ENCODE measurements at regions not wholly inside any gene's neighbourhood (a gene's known extent, or its start where the extent isn't known, plus 50 kb on each side); places are given as distances from the start of the nearest gene placed in this dataset.

DNA sequence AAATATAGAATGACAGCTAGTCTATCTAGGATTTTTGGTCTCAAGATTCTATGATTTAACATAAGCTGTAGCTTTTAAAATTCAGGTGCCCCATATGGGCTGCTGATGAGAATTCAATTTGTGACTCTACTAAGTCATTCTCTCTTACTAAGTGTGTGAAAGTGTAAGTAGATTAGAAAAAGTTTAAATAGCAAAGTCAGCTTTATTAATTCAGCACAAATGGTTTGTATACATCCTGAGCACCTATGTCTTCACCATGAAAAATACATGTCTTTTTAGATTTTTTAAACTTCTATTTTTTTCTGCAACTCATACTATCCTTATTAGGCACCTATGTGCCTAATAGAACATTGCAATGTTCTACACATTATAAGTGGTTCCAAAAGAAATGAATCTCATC is 157.1 kb downstream of the METTL4 start:
- Histone ChIP-seq H3K4me3 (ENCODE audit: low read depth, low read length) (no peak overlapping the region), H3K36me3 (ENCODE audit: control insufficient read depth, insufficient read depth, low read length) (no peaks in the 10 kb centered on the region), H3K4me1 (0 out of 2 replicates have a peak, but pooled peaks cover 7% of the 10 kb centered on the region), H3K27me3 (replicated peaks; ENCODE audit: control insufficient read depth, insufficient read depth, low read length) (no peaks in the 10 kb centered on the region), H3K9me3 (no peaks in the 10 kb centered on the region)
- Mint-ChIP-seq H3K27me3 (ENCODE audit: insufficient read depth, unreplicated experiment) (no peaks in the 10 kb centered on the region), H3K4me1 (ENCODE audit: low read depth, unreplicated experiment) (peaks cover 14% of the 10 kb centered on the region), H3K27ac (ENCODE audit: unreplicated experiment) (no peak overlapping the region), H3K4me3 (ENCODE audit: unreplicated experiment) (no peak overlapping the region), H3K9me3 (ENCODE audit: unreplicated experiment) (peaks cover 10% of the 10 kb centered on the region), H3K36me3 (ENCODE audit: insufficient read depth, unreplicated experiment) (no peaks in the 10 kb centered on the region)
- DNase-seq, result no peak
- intact Hi-C loops (cut with micrococcal nuclease; ENCODE audit: unreplicated experiment), result no loop called here
- ChIA-PET CTCF (no interaction called here), POLR2A (no interaction called here)
- TF ChIP-seq, protein P1, sequence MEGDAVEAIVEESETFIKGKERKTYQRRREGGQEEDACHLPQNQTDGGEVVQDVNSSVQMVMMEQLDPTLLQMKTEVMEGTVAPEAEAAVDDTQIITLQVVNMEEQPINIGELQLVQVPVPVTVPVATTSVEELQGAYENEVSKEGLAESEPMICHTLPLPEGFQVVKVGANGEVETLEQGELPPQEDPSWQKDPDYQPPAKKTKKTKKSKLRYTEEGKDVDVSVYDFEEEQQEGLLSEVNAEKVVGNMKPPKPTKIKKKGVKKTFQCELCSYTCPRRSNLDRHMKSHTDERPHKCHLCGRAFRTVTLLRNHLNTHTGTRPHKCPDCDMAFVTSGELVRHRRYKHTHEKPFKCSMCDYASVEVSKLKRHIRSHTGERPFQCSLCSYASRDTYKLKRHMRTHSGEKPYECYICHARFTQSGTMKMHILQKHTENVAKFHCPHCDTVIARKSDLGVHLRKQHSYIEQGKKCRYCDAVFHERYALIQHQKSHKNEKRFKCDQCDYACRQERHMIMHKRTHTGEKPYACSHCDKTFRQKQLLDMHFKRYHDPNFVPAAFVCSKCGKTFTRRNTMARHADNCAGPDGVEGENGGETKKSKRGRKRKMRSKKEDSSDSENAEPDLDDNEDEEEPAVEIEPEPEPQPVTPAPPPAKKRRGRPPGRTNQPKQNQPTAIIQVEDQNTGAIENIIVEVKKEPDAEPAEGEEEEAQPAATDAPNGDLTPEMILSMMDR (IDR thresholded peaks at IDR 0.05; ENCODE audit: insufficient read depth in 1 of 2, low read depth in 1 of 2, low read length in 1 of 2, severe bottlenecking in 1 of 2, unreplicated experiment in 1 of 2), result no peak
- no TSS peak for BruUV-seq (replicated peaks)

DNA sequence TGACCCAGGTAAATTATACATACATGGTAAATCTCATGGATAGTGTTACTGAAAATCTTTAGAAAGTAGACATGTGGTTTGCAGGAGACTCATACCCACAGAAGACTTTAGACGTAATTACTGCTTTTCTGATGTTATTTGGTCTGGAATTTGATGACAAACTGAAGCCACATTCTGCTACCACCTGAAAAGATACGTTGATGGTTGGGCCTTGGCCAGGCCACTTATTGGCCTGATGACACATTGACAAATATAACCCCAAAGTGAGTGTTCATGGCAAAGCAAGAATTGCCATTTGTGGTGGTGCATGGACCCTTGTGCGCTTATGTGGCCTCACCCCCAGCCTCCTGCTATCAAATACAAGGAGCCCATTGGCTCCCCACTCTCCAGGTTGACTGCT is 155.6 kb downstream of the METTL4 start:
- TF ChIP-seq, protein P1 (IDR thresholded peaks at IDR 0.05; ENCODE audit: insufficient read depth in 1 of 2, low read depth in 1 of 2, low read length in 1 of 2, severe bottlenecking in 1 of 2, unreplicated experiment in 1 of 2), result no peak
- H3K36me3 Mint-ChIP-seq (ENCODE audit: insufficient read depth, unreplicated experiment), result no peaks in the 10 kb centered on the region
- H3K9me3 ChIP-seq, result no peaks in the 10 kb centered on the region
- H3K4me1 ChIP-seq, result 0 out of 2 replicates have a peak, but pooled peaks cover 7% of the 10 kb centered on the region
- peaks cover 8% of the 10 kb centered on the region for H3K4me1 Mint-ChIP-seq (ENCODE audit: low read depth, unreplicated experiment)
- H3K27me3 ChIP-seq (replicated peaks; ENCODE audit: control insufficient read depth, insufficient read depth, low read length), result peaks cover under 1% of the 10 kb centered on the region
- no peak for DNase-seq
- no peak overlapping the region for H3K4me3 ChIP-seq (ENCODE audit: low read depth, low read length)
- intact Hi-C loops (cut with micrococcal nuclease; ENCODE audit: unreplicated experiment), result no loop called here
- ChIA-PET POLR2A (no interaction called here), CTCF (no interaction called here)
- BruUV-seq (replicated peaks), result no TSS peak
- peaks cover 7% of the 10 kb centered on the region for H3K27me3 Mint-ChIP-seq (ENCODE audit: insufficient read depth, unreplicated experiment)
- no peak overlapping the region for H3K27ac Mint-ChIP-seq (ENCODE audit: unreplicated experiment)
- no peaks in the 10 kb centered on the region for H3K36me3 ChIP-seq (ENCODE audit: control insufficient read depth, insufficient read depth, low read length)
- H3K9me3 Mint-ChIP-seq (ENCODE audit: unreplicated experiment), result peaks cover 10% of the 10 kb centered on the region
- no peak overlapping the region for H3K4me3 Mint-ChIP-seq (ENCODE audit: unreplicated experiment)

DNA sequence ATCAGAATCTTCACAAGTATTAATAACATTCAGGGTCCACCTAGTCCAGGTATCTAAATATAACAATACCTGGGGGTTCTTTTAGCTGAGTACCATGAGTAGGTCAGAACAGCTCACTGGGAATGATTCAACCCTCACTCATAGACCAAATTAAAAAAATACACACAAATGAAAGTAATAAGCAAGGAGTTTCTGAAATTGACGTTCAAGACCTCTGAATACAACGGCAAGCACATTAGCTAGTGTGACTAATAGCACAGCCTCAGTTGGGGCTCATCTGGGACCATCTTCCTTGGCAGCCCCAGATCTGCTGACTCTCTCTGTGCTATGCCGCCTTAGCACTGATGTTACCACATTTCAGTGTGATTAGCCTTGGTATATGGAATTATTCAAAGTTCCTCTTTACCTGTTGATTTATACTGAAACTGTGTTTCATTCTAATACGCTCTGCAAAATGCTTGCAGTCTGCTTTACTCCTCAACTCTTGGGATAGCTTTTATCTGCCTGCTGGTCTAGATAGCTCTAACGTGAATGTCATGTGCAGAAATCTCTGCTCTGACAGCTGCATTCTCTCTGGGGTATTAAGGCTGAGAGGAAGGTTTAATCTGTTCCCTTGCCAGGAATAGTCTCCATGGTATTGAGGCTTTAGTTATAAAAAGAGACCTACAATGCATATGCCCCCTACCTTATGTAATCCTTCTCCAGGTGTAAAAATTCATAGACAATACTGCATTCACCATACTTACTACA is 153.3 kb downstream of the METTL4 start:
- no peaks in the 10 kb centered on the region for H3K36me3 ChIP-seq (ENCODE audit: control insufficient read depth, insufficient read depth, low read length)
- ChIA-PET CTCF (interaction anchor here (0.5 to 0.6 kb wide), 2 partner anchors 93 to 115 kb away, joined by 5 to 8 read pairs; no protein-coding TSS in a partner anchor), POLR2A (no interaction called here)
- no peaks in the 10 kb centered on the region for H3K4me1 ChIP-seq
- TF ChIP-seq, protein P1 (IDR thresholded peaks at IDR 0.05; ENCODE audit: insufficient read depth in 1 of 2, low read depth in 1 of 2, low read length in 1 of 2, severe bottlenecking in 1 of 2, unreplicated experiment in 1 of 2), result no peak
- H3K4me3 Mint-ChIP-seq (ENCODE audit: unreplicated experiment), result no peak overlapping the region
- H3K4me1 Mint-ChIP-seq (ENCODE audit: low read depth, unreplicated experiment), result no peaks in the 10 kb centered on the region
- H3K27me3 ChIP-seq (replicated peaks; ENCODE audit: control insufficient read depth, insufficient read depth, low read length), result peaks cover 1% of the 10 kb centered on the region
- H3K9me3 ChIP-seq, result no peaks in the 10 kb centered on the region
- no peak for DNase-seq
- H3K27ac Mint-ChIP-seq (ENCODE audit: unreplicated experiment), result no peak overlapping the region
- intact Hi-C loops (cut with micrococcal nuclease; ENCODE audit: unreplicated experiment), result no loop called here
- no TSS peak for BruUV-seq (replicated peaks)
- H3K36me3 Mint-ChIP-seq (ENCODE audit: insufficient read depth, unreplicated experiment), result no peaks in the 10 kb centered on the region
- peaks cover 12% of the 10 kb centered on the region for H3K27me3 Mint-ChIP-seq (ENCODE audit: insufficient read depth, unreplicated experiment)
- H3K4me3 ChIP-seq (ENCODE audit: low read depth, low read length), result no peak overlapping the region
- H3K9me3 Mint-ChIP-seq (ENCODE audit: unreplicated experiment), result peaks cover 10% of the 10 kb centered on the region

All from Caco-2 (cell line).